ENCODE measurements at regions not wholly inside any gene's neighbourhood (a gene's known extent, or its start where the extent isn't known, plus 50 kb on each side); places are given as distances from the start of the nearest gene placed in this dataset.
"Not testable (repeated sequence)": the region's sequence is repeated elsewhere in the genome, so short reads cannot be mapped to it uniquely, and the experiment has no call there.

- peak; percentile 71 for DNase-seq (ENCODE audit: low read depth)
These were observed 167.7 kb downstream of the TOMM20 start for GRCh38 chr1:234960722-234961455.

GRCh38 chr1:234958706-234959657, 169.7 kb downstream of the TOMM20 start:
- no peak for DNase-seq (ENCODE audit: low read depth)

- DNase-seq (ENCODE audit: low read depth): no peak
These were observed 170.5 kb downstream of the TOMM20 start for GRCh38 chr1:234958066-234958705.

GRCh38 chr1:234957330-234958065, 171.1 kb downstream of the TOMM20 start:
- DNase-seq (ENCODE audit: low read depth): peak; percentile 82

GRCh38 chr1:234956821-234957329, 171.8 kb downstream of the TOMM20 start:
- no peak for DNase-seq (ENCODE audit: low read depth)

GRCh38 chr1:234955107-234955731, 173.4 kb downstream of the TOMM20 start:
- no peak for DNase-seq (ENCODE audit: low read depth)

GRCh38 chr1:234954613-234955012, 174.0 kb downstream of the TOMM20 start:
- no peak for DNase-seq (ENCODE audit: low read depth)

GRCh38 chr1:234953655-234954405, 174.8 kb downstream of the TOMM20 start:
- no peak for DNase-seq (ENCODE audit: low read depth)

- DNase-seq (ENCODE audit: low read depth): no peak
These were observed 178.0 kb downstream of the TOMM20 start for GRCh38 chr1:234950598-234950997.

- DNase-seq (ENCODE audit: low read depth): not testable (repeated sequence)
These were observed 179.1 kb downstream of the TOMM20 start for GRCh38 chr1:234949528-234949927.

GRCh38 chr1:234944439-234945344, 183.9 kb downstream of the TOMM20 start:
- DNase-seq (ENCODE audit: low read depth): no peak

GRCh38 chr1:234943836-234944402, 184.7 kb downstream of the TOMM20 start:
- DNase-seq (ENCODE audit: low read depth): no peak

GRCh38 chr1:234942879-234943506, 185.6 kb downstream of the TOMM20 start:
- no peak for DNase-seq (ENCODE audit: low read depth)

- DNase-seq (ENCODE audit: low read depth): no peak
These were observed 186.7 kb downstream of the TOMM20 start for GRCh38 chr1:234942012-234942332.

- no peak for DNase-seq (ENCODE audit: low read depth)
These were observed 187.2 kb downstream of the TOMM20 start for GRCh38 chr1:234941321-234942011.

- DNase-seq (ENCODE audit: low read depth): no peak
These were observed 187.8 kb downstream of the TOMM20 start for GRCh38 chr1:234940841-234941240.

GRCh38 chr1:234938924-234939323, 189.7 kb downstream of the TOMM20 start:
- no peak for DNase-seq (ENCODE audit: low read depth)

GRCh38 chr1:234938135-234938534, 190.5 kb downstream of the TOMM20 start:
- DNase-seq (ENCODE audit: low read depth): no peak

All from Daoy (cell line).